ENCODE measurements at regions not wholly inside any gene's neighbourhood (a gene's known extent, or its start where the extent isn't known, plus 50 kb on each side); places are given as distances from the start of the nearest gene placed in this dataset.

DNA sequence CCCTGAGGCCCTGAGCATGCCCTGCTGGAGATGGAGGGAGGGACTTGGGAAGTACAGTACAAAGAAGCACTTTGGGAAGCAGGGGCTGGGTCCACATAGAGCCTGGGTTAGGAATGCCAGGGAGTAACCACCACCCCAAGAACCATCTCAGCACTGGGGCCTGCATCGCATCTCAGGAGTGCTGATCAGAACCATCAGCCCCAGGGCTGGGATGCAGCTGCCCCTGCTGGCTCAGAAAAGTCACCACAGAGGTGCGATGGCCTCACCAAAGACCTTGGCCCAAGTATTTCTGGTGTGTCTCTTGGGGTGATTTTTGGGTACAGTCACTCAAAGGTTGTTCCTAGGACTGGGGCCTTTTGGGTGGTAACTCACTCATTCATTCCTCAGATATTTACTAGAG is 236.8 kb upstream of the MVB12B start:
- intact Hi-C loops (cut with micrococcal nuclease), result no loop called here

DNA sequence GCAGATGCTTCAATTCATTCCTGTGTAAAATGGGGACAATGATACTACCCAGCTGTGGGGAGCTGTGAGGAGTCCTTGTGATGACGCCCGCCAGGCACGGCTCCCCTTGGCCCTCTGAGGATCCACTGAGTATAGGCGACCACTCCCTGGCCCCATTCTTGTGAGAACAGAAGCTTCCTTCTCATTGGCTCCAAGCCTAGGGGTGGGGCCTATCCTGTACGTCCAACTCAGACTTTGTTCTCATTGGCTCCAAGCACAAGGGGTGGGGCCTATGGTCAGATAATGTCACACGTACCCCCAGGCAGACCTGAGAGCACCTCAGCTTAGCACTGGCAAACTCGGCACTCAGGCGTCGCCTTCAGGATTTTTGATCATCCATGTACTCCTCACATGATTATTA is 232.9 kb upstream of the MVB12B start:
- intact Hi-C loops (cut with micrococcal nuclease), result no loop called here

DNA sequence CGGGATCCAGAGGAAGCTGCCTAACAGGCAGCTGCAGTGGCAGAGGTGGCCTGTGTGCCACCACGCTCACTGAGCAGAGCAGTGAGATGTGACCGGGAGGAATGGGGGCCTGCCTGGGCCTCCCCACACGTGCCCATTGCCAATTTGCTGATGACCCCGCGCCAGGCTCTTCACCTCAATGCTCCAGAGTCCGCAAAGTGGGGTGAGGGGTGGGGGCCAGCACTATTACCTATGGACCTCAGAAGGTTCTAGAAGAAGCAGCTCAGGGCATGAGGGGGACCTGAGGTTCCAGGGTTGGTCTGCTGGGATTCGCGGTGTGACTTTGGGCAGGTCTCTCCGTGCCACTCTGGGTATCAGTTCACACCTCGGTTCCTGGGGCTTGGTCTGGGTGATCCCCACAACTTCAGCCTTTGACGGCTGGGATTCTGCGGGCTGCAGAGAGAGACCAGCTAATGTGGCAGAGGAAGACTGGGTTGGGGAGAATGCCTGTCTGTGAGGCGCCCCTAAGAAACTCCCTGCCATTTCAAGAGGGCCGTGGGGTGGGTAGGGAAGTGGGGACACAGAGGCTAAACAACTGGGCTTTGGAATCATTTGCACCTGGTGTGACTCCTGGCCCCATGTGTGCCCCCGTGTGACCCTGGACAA is 231.0 kb upstream of the MVB12B start:
- intact Hi-C loops (cut with micrococcal nuclease), result no loop called here

DNA sequence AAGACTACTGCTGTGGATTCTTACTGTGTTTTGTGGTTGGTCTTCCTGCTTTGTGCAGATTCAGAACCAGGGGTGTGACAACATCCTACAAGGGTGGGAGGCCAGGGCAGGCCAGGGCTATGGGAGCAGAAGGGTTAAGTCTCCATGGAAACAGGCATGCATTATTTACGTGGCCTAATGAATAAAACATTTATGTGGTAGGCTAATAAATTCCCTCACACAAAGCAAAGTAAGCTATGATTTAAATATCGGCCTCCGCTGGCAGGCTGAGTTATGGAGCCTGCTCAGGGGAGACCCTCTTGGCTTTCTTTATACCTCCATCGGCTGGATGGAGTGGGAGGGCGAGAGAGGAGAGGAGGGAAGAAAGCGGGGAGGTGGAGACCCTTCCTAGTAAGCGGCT is 230.3 kb upstream of the MVB12B start:
- intact Hi-C loops (cut with micrococcal nuclease), result no loop called here

DNA sequence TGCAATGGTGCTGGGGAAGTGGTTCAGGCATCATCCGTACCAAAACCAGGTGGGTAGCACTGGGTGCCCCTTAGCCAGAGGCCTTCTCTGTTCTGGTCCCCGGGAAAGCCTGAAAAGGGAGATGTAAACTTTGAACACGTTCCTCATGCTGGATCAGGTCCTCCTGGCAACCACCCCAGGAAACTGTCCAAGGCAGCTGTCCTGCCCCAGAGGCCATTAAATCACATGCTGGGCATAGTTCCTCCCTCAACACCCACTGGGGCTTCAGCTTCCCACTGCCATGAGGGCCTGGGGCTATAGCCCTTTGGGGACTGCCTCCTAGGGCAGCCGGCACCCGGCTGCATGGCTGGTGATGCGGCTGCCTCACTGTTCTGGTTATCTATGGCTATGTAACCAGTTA is 228.9 kb upstream of the MVB12B start:
- intact Hi-C loops (cut with micrococcal nuclease), result no loop called here

DNA sequence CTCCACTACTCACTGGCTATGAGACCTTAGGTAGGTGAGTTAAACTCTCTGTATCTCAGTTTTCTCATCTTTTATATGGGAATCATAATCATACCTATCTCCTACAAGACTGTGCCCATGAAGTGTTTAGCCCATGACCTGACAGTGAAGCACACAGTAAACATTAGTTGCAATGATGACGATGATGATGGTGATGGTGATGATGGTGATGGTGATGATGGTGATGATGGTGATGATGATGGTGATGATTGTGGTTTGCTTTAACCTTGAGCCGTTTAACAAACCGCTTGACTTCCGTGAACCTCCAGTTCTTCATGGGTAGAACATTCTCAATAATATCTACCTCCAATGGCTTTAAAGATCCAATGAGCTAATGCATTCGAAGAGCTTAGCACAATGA is 220.2 kb upstream of the MVB12B start:
- intact Hi-C loops (cut with micrococcal nuclease), result no loop called here

DNA sequence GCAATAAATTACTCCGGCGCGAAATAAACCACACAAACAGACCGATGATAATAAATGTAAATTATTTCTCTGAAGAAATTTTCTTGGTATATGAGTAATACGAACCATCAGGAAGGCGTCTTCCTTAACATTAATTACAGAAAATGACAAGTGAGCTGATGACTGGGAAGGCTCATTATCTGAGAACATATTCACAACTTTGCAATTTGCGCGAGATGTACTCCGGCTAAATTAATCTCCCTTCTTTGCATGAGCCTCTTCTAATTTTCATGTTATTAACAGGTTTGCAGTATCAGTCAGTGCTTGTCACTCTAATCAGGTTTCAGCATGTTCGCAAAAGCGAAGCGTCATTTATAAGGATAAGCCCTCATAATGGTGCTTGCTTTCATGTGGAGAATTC is 218.9 kb upstream of the MVB12B start:
- intact Hi-C loops (cut with micrococcal nuclease), result no loop called here

DNA sequence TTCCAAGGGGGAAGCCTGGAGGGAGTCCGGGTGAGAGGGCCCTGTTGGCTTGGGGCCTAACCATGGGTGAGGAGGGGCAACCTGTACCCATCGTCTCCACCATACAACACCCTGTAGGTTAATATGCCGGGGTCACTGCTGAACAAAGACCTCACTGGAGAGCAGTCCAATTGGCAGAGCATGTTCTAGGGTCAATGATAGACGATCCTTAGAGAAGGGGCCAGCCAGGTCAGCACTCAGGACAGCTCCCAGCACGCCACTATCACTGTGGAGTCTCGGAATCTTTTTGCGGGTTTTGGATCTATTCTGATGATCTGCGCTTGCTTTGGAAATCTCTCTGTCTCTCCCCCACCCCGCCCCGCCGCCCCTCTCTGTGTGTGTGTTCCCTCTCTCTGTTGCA is 218.4 kb upstream of the MVB12B start:
- intact Hi-C loops (cut with micrococcal nuclease), result no loop called here

DNA sequence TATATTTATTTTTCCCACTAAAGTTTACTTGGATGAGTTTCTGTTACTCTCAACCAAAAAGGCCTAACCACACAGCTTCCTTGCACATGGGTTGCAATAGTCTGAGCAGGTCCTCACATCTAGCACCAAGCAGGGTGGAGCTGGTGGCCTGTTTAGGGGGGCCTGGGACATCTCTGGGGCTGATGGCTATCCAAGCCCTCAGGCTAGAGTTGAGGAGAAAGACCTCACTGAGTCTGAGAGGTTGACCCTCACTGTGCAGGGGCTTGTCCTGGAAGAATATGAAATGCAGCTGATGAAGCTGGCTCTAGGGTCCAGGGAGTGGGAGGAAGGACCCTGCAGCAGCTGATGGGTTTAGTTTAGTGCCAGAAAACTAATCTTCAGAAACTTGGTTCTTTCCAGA is 217.1 kb upstream of the MVB12B start:
- intact Hi-C loops (cut with micrococcal nuclease), result no loop called here

DNA sequence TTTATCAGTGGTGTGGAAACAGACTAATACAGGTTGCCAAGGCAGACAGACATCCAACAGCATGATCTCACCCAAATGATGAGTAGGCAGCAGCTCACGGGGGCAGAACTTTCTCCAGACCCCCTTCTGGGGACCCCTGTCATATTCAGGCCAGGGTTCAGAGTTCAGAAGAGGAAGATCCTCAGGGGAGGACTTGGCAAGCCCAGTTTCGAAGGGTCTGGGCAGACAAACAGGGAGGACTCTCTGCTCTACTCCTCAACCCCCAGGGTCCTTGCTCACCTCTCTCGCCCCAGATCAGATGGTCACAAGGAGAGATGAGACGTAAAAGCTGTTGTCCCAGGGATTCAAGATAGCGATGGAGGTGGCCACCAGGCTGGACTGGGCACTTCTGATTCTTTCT is 215.1 kb upstream of the MVB12B start:
- intact Hi-C loops (cut with micrococcal nuclease), result no loop called here

DNA sequence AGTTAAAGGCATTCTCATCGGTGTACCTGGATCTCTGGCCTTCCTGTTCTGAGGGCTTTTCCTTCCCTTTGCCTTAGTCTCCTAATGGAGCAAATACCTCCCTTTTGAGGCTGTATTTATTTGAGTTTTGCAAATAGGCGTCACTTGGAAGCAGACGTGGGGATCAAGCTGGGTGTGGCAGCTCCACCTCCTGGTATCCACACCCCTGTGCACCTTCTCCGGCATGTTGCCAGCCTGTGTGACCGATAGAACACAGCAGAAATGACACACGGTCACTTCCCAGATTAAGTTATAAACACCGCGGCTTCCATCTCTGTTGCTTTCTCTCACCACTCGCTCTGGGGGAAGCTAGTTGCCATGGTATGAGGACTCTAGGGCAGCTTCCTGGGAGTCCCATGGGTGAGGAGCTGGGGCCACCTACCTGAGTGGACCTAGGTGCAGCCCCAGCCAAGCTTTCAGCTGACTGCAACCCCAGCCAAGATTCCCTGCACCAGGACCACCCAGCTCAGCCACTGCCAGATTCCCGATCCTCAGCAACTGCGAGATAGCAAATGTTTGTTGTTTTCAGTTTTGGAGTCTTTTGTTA is 214.4 kb upstream of the MVB12B start:
- intact Hi-C loops (cut with micrococcal nuclease), result no loop called here

DNA sequence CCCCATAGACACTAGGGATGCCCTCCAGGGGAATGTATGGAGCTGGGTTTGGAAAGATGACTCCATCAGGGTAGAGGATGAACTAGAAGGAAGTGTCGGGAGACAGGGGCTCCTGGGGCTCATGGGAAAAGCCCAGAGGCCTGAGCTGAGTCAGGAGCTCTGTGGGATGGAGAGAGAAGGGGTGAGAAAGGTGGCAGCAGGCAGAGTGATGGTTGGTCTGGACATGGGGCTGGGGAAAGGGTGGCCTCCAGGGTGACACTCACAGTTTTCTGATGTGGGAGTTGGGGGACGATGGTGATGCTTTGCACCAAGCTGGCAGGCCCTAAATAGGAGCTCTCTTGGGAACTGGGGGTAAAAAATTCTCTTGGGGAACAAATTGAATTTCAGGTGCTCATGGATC is 213.5 kb upstream of the MVB12B start:
- intact Hi-C loops (cut with micrococcal nuclease), result no loop called here

DNA sequence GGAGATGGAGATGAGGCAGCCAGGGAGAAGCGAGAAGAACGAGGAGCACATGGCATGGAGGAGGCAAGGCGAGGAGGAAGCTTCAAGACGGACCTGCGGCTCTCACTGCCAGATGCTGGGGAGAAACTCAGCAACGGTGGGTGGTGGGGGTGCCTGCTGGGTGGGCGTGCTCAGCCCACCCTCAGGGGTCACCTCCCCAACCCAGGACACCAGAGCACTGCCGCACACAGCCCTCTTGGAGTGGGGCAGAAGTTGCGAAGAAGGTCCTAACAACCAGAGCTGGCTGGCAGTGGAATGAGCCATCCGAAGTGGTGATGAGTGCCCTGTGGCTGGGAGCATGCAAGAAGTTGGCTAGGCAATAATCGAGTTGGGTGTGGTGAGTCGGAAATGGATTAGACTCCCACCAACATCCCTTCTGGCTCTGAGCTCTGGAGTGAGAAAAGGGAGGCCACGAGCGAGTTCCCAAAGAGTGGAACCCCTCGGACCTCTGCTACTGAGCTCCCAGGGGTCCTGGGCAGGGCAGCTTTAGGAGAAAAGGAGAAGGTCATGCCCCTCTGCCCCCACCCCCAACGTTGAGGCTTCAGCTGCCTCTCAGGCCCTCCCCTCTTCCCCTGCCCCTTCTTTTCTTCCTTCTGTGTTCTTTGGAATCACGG is 212.7 kb upstream of the MVB12B start:
- intact Hi-C loops (cut with micrococcal nuclease), result no loop called here

DNA sequence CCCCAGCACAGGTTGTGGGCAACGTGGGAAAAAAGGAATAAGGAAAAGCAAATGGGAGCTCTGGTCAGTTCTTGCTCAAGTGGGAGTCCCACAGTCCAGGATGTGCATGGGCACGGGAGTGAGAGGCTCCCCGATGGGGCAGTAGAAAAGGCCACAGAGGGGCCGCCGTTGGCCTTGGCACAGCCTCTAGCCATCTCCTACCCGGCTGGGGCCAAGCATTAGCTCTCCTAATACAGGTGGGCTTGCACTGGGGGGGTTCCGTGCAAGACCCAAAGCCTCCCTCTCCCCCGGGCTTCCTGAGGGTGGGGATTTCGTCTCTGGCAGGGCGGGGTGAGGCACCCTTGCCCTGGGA is 212.2 kb upstream of the MVB12B start:
- intact Hi-C loops (cut with micrococcal nuclease), result no loop called here

DNA sequence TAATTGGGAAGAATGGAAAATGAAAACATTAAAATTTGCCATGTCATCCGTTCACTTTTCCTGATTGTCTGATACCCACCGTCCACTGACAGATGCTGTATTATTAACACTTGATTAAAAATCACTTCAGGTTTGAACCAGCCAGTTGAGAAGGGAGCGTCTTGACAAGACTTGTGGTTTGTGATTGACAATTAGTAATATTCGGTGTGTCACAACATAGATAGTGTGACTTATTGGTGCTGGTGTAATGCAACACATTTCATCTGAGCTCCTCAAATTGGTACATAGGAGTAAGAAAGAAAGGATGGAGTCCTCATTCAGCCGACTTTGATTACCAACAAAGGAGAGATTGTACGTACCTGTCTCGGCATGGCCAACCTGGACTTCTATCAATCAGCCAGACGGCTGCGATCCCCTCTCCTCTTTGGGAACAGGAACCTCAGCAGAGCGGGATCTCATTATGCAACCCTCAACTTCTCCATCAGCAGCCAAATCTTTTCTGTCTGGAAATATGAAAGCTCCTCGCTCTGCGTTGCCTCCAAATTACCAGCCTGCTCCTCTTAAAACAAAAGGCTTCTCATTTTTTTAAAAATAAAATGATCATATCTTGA is 211.7 kb upstream of the MVB12B start:
- intact Hi-C loops (cut with micrococcal nuclease), result no loop called here

DNA sequence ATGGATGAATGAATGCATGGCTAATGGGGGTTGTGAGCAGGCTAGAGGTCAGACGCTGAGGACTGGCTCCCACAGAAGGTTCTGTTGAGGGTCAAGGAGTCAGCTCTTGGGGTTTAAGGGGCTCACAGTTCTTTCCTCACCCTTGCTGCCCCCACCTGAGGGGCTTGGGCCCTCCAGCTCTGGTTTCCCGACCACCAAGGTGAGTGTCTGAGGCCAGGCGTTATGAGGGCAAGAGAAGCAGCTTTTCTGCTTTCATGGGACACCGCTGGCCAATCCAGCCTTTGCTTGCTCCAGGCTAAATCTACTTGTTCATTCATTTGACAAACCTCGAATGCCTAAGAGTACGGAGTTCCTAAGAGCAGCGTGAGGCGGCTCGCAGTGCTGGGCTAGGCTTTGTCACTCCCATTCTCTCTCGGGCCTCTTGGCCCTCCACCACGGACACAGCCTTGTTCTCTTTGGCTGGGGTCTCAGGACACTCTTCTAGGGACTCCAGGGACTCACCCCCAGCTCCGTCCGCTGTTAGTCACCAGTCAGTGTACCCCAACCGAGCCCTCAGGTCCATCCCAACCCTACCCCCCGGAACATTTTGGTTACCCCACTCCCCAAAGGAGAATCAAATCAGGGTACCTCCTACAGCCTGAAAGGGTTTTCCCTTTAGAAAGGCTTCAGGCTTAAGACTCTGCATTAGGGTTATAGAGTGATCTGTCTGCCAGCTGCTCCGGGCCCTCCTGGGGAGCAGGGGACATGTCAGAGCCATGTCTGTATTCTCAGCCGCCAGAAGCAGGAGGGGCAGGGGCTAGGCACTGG is 210.1 kb upstream of the MVB12B start:
- intact Hi-C loops (cut with micrococcal nuclease), result no loop called here

DNA sequence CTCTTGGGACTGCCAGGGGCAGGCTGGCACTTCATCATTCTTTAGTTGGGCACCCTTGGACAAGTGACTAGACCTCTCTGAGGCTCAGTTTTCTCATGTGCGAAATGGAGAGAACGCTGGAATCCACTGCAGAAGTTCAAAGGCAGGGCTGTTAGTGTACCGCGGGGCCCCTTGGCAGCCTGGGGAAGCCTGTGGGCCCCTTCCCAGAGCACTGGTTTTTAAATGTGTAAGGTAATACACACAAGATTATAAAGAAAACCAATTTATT is 209.5 kb upstream of the MVB12B start:
- intact Hi-C loops (cut with micrococcal nuclease), result no loop called here

DNA sequence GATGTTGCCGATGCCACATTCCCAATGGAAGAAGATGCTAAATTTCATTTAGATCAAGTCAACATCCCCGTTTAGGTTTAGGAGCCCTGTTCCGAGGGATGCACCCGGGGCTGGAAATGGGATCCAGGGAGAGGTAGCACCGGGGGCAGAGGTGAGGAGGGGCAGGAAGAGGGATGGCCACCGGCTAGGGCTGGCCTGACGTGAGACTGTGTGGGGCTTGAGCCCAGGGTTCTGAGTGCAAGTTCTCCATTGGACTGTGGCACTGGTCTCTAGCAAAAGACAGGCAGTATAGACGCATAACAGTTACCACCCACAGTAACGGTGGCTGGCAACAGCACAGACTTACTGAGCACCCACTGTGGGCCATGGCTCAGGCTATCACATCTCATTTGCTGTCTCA is 209.0 kb upstream of the MVB12B start:
- intact Hi-C loops (cut with micrococcal nuclease), result no loop called here

DNA sequence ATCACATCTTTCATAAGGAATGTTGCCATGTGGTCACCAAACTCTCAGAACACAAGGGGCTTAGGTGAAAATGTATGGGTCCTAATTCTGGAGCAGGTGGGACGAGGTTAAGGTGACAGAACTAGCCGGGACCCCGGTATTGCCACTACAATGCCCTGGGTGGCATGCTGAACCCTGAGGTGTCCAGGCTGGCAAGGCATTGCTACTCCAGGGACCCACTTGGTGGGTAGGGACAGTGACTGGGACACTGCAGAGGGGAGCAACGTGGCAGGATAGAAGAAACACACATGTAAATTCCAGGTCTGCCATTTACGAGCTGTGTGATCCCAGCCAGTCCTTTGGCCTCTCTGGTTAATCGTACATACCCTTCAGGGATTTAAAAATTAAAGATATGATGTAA is 206.9 kb upstream of the MVB12B start:
- intact Hi-C loops (cut with micrococcal nuclease), result no loop called here

DNA sequence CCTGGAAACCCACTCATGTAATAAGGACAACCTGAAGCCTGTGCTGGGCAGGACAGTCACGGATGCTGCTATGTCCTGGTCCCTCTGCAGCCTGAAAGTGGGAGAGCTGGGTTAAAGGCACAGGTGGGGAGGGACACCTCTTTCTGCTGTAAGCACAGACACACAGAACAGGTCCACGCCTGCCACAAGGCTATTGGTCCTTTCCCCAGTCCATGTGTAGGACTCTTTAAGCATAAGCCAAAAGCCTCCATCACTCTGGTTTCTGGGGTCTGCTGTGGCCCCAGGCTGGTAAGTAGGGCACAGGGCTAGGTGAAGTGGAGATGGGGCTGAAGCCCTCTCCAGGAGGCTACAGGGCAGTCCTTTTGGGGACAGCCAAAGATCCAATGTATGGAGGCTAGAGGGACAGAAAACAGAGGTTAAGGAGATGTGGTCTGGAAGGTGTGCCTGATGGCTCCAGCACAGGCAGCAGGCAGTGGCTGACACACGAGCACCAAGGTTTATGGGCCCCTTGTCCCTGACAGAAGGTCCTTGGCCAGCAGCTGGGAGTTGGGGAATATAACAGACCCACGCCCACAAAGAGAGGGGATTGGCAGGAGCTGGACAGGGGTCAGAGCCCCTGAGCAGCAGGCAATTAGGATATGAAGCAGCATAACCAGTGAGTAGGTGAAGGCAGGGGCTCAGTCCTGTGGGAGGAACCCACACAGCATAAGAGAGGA is 203.6 kb upstream of the MVB12B start:
- intact Hi-C loops (cut with micrococcal nuclease), result no loop called here

DNA sequence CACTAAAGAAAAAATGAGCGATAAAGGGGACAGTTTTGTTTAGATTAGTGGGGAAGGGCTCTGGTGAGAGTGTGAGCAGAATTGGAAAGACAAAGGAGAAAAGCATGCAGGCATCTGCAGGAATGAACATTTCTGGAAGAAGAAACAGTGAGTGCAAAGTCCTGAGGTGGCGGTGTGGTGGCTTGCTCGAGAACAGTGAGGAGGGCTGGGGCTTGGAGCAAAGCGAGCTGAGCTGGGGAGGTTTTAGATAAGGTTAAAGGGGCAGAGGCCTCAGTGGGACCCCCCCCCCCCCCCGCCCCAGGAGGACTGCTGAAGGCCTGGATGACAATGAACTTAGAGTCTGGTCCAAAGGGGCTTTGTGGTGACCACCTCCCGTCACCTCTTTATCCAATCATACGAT is 202.7 kb upstream of the MVB12B start:
- intact Hi-C loops (cut with micrococcal nuclease), result no loop called here

DNA sequence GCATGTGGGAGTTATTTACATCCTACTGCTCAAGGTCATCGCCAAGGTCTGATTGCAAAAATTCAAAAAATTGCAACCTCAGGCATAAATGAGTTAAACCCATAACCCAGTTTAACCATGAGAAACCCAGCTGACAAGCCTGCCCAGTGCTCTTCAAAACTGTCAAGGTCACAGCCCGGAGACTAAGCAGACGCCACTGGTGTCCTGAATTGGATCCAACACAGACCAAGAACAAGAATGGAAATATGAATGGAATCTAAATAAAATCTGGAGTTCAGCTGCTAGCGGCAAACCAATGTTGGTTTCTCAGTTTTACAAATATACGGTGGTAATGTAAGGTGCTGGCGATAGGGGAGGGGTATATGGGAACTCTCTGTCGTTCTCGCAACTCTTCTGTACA is 201.5 kb upstream of the MVB12B start:
- intact Hi-C loops (cut with micrococcal nuclease), result no loop called here

Measured in T-helper 2 cell treated with Interferon-gamma antibody and Interleukin-4, amounts not matched to agents 100 ng/mL and 5 ng/mL, for 36 hours (primary cell).